Ascending aorta (tissue), 2 donors: ENCODE measurements at regions not wholly inside any gene's neighbourhood (a gene's known extent, or its start where the extent isn't known, plus 50 kb on each side); places are given as distances from the start of the nearest gene placed in this dataset.

Experiments
- DNase-seq, 2 donors: peaks; one replicate each; pipeline ENCODE4 v3.0.0-alpha.2; 2019; ENCODE audit warnings: low spot score in 2 of 2
- H3K27ac ChIP-seq, 2 donors: fragments of 200-600 bp; sonication (generic); one replicate each; pipeline ENCODE4 v1.5.1; 2016 to 2017; ENCODE audit warnings: mild to moderate bottlenecking in 1 of 2
- H3K27me3 ChIP-seq: fragments of 200-600 bp; sonication (generic); one replicate; pipeline ENCODE4 v1.5.1; 2017
- H3K36me3 ChIP-seq, 2 donors: fragments of 200-600 bp; sonication (generic); one replicate each; pipeline ENCODE4 v1.5.1; 2016
- H3K4me1 ChIP-seq, 2 donors: fragments of 200-600 bp; sonication (generic); one replicate each; pipeline ENCODE4 v1.5.1; 2016 to 2017; ENCODE audit warnings: mild to moderate bottlenecking in 1 of 2
- H3K4me3 ChIP-seq, 2 donors: fragments of 200-600 bp; sonication (generic); one replicate each; pipeline ENCODE4 v1.5.1; 2016 to 2017; ENCODE audit warnings: mild to moderate bottlenecking in 1 of 2
- H3K9me3 ChIP-seq, 2 donors: fragments of 200-600 bp; sonication (generic); one replicate each; pipeline ENCODE4 v1.5.1; 2016
- CTCF ChIP-seq, 3 experiments: fragments of 200-600 bp in 2 of 3; fragments of 450-650 bp in 1 of 3; sonication (generic) in 2 of 3; IDR thresholded peaks; one replicate each; pipeline ENCODE4 v1.5.1; 2016 to 2019; ENCODE audit warnings: antibody characterized with exemption in 3 of 3, mild to moderate bottlenecking in 1 of 3, moderate library complexity in 1 of 3
- intact Hi-C: fragments of 100-400 bp; cut with DNase I; formaldehyde crosslinking; loops from one replicate; pipeline ENCODE4 v1.15.1; 2023

DNA sequence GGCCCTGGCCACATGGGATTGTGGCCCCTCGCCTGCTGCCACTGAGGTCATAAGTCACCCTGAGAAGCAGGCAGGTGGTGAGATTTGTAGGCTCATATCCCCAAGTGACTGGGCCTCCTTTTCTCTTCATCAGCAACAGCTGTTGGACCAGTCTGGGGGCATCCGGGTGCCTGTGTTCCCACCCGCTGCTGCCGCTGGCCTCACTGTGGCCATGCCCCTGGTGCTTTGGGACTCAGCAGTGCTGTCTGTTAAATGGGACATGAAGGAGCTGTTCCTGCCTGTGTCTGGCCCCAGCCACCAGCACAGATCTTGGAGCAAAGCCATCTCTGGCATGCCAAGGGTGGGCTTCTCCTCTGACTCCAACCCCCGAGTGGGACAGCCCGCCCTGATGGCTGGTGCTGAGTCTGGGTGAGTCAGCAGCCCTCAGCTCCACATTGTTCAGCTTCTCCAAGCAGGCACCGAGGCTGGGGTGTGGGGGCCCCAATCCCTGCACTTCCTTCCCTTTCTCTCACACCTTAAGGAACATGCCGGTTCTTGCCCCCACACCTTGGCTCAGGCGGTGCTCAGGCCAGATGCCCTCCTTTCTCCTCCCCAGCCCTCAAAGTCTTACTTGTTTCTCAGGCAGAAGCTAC, 207.9 kb downstream of the GLI2 start:
- no peak for TF ChIP-seq CTCF (IDR thresholded peaks at IDR 0.05)
- intact Hi-C loops, result loop anchor here (5.0 kb wide), 1 partner anchor 241 kb away; no protein-coding TSS in a partner anchor

DNA sequence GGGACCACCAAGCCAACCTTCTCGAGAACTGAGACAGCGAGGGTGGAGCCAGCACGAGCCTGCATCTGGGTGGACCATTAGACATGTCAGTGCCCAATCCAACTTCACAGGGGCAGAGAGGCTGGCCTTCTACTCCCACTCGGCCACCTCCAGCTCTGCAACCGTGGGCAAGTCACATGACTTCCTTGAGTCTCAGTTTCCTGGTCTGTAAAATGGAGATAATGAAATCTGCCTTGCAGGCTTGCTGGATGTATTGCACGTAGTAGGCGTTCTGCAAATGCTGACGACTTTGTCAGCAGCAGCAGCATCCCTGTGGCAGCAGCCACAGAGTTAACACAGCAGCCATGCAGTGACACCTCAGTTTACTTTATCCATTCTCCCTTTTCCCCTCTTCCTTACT, 208.9 kb downstream of the GLI2 start:
- DNase-seq, result no peak
- intact Hi-C loops, result loop anchor here (5.0 kb wide), 1 partner anchor 242 kb away; no protein-coding TSS in a partner anchor

More for the DNA sequence above, 207.9 kb downstream of the GLI2 start:
- DNase-seq, result no peak
- H3K9me3 ChIP-seq, result no peaks in the 10 kb centered on the region
- no peak overlapping the region for H3K4me3 ChIP-seq
- peaks cover 4 to 15% of the 10 kb centered on the region in 2 donors for H3K4me1 ChIP-seq
- H3K27ac ChIP-seq, result no peak overlapping the region
- H3K36me3 ChIP-seq, result no peaks in the 10 kb centered on the region
- no peaks in the 10 kb centered on the region for H3K27me3 ChIP-seq

DNA sequence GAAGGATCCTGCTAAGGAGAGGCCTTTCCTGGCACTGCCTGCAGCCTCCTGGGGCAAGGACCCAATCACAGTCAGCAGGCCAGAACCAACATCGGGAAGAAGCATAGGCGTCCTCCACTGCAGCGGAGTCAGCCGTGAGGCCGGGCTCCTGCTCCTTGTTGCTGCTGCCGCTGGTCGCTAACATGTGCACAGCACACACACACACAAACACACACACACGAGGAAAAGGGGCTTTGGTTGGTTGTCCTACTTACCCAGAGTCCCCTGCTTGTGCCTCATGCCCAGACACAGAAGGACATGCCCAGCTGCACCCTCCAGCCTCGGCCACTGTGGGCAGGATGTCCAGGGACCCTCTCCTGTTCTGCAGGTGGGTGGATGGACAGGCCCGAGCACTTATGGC, 209.4 kb downstream of the GLI2 start:
- Histone ChIP-seq H3K4me1 (peaks cover 0 to 3% of the 10 kb centered on the region in 2 donors), H3K9me3 (no peaks in the 10 kb centered on the region), H3K4me3 (no peak overlapping the region), H3K27ac (no peak overlapping the region), H3K36me3 (no peaks in the 10 kb centered on the region), H3K27me3 (no peaks in the 10 kb centered on the region)
- no peak for DNase-seq
- intact Hi-C loops, result no loop called here
- no peak for TF ChIP-seq CTCF (IDR thresholded peaks at IDR 0.05)

More for the DNA sequence above, 208.9 kb downstream of the GLI2 start:
- H3K27me3 ChIP-seq, result no peaks in the 10 kb centered on the region
- no peak overlapping the region for H3K27ac ChIP-seq
- TF ChIP-seq CTCF (IDR thresholded peaks at IDR 0.05), result no peak
- peaks cover 4 to 9% of the 10 kb centered on the region in 2 donors for H3K4me1 ChIP-seq
- no peak overlapping the region for H3K4me3 ChIP-seq
- H3K9me3 ChIP-seq, result no peaks in the 10 kb centered on the region
- H3K36me3 ChIP-seq, result no peaks in the 10 kb centered on the region

GRCh38 chr2:120945832-120946499, 210.3 kb downstream of the GLI2 start:
- H3K36me3 ChIP-seq, result no peaks in the 10 kb centered on the region
- no peaks in the 10 kb centered on the region for H3K9me3 ChIP-seq
- no peak for DNase-seq
- H3K4me1 ChIP-seq, result peaks cover 0 to 2% of the 10 kb centered on the region in 2 donors
- intact Hi-C loops, result no loop called here
- TF ChIP-seq CTCF (IDR thresholded peaks at IDR 0.05), result no peak
- no peak overlapping the region for H3K4me3 ChIP-seq
- H3K27me3 ChIP-seq, result no peaks in the 10 kb centered on the region
- no peak overlapping the region for H3K27ac ChIP-seq

DNA sequence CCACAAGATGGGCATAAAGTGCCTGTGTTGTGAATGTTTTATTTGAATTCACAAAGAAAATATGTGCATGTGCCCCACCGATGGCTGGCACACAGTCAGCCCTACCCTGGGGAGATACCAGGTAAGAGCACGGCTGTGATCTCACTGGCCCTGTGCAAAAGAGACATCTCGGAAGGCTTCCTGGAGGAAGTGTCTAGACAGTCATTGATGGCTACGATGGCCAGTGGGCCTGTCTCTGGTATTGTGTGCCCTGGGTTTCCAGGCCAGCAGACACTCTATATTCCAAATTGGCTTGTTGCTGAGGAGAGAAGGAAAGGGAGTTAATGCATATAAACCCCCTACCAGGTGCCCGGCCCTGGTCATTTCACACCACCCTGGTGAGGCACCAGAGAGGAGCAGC, 211.7 kb downstream of the GLI2 start:
- intact Hi-C loops, result no loop called here

More for the DNA sequence above, 211.7 kb downstream of the GLI2 start:
- Histone ChIP-seq H3K27me3 (no peaks in the 10 kb centered on the region), H3K9me3 (no peaks in the 10 kb centered on the region), H3K4me1 (no peaks in the 10 kb centered on the region), H3K27ac (no peak overlapping the region), H3K4me3 (no peak overlapping the region), H3K36me3 (no peaks in the 10 kb centered on the region)
- no peak for TF ChIP-seq CTCF (IDR thresholded peaks at IDR 0.05)
- DNase-seq, result no peak
